Liver (tissue), 8 donors: ENCODE measurements at regions not wholly inside any gene's neighbourhood (a gene's known extent, or its start where the extent isn't known, plus 50 kb on each side); places are given as distances from the start of the nearest gene placed in this dataset.

Source experiments
- DNase-seq: peaks from one replicate; pipeline ENCODE4 v3.0.0-alpha.2; 2017; ENCODE audit warnings: low spot score
- H3K27ac ChIP-seq, 2 donors: one replicate each; pipeline ENCODE4 v1.7.0; 2013; ENCODE audit warnings: inconsistent platforms in 2 of 2, low read length in 2 of 2, control low read depth in 1 of 2, low read depth in 1 of 2, mild to moderate bottlenecking in 1 of 2
- H3K27me3 ChIP-seq, 4 donors: one replicate each; pipeline versions ENCODE4 v1.6.1 to v1.7.0; 2013; ENCODE audit warnings: low read length in 3 of 4, inconsistent platforms in 1 of 4, mild to moderate bottlenecking in 1 of 4, moderate library complexity in 1 of 4; ENCODE audit not compliant: control insufficient read depth in 4 of 4, insufficient read depth in 4 of 4
- H3K36me3 ChIP-seq, 4 donors: one replicate each; pipeline versions ENCODE4 v1.6.1 to v1.7.0; 2013; ENCODE audit warnings: low read length in 3 of 4, mild to moderate bottlenecking in 3 of 4, low read depth in 1 of 4, moderate library complexity in 1 of 4; ENCODE audit not compliant: control insufficient read depth in 4 of 4, insufficient read depth in 3 of 4
- H3K4me1 ChIP-seq, 4 donors: one replicate each; pipeline versions ENCODE4 v1.6.1 to v1.7.0; 2013; ENCODE audit warnings: low read length in 3 of 4, mild to moderate bottlenecking in 3 of 4, moderate library complexity in 1 of 4; ENCODE audit not compliant: control insufficient read depth in 4 of 4, insufficient read depth in 4 of 4
- H3K4me3 ChIP-seq, 3 donors: one replicate each; pipeline versions ENCODE4 v1.6.1 to v1.7.0; 2013; ENCODE audit warnings: low read length in 3 of 3, control low read depth in 1 of 3, low read depth in 1 of 3, mild to moderate bottlenecking in 1 of 3
- H3K9ac ChIP-seq, 2 donors: one replicate each; pipeline ENCODE4 v1.7.0; 2013; ENCODE audit warnings: low read length in 2 of 2, mild to moderate bottlenecking in 2 of 2, moderate library complexity in 2 of 2, control low read depth in 1 of 2, low read depth in 1 of 2
- H3K9me3 ChIP-seq, 4 donors: one replicate each; pipeline versions ENCODE4 v1.6.1 to v1.7.0; 2013; ENCODE audit warnings: low read length in 3 of 4; ENCODE audit not compliant: control insufficient read depth in 4 of 4
- EGR1 ChIP-seq, 2 donors: IDR thresholded peaks; 2 replicates each; pipeline ENCODE4 v1.6.1; 2016 to 2018; ENCODE audit warnings: antibody characterized with exemption in 2 of 2, low read depth in 2 of 2
- FOXA2 ChIP-seq: IDR thresholded peaks from 2 replicates; pipeline ENCODE4 v1.6.1; 2016; ENCODE audit warnings: antibody characterized with exemption
- GABPA ChIP-seq, 2 donors: IDR thresholded peaks in 1 of 2; conservative IDR thresholded peaks in 1 of 2; 2 replicates each; pipeline ENCODE4 v1.6.1; 2016; ENCODE audit warnings: antibody characterized with exemption in 2 of 2, mild to moderate bottlenecking in 1 of 2, moderate library complexity in 1 of 2
- HNF4A ChIP-seq, 2 donors: conservative IDR thresholded peaks; 2 replicates each; pipeline ENCODE4 v1.6.1; 2016; ENCODE audit warnings: antibody characterized with exemption in 2 of 2, mild to moderate bottlenecking in 2 of 2
- HNF4G ChIP-seq: IDR thresholded peaks from 2 replicates; pipeline ENCODE4 v1.6.1; 2016; ENCODE audit warnings: antibody characterized with exemption
- NR2F2 ChIP-seq: IDR thresholded peaks from 2 replicates; pipeline ENCODE4 v1.6.1; 2016; ENCODE audit warnings: antibody characterized with exemption
- RAD21 ChIP-seq, 2 donors: IDR thresholded peaks; 2 replicates each; pipeline ENCODE4 v1.6.1; 2016; ENCODE audit warnings: antibody characterized with exemption in 2 of 2, mild to moderate bottlenecking in 2 of 2
- REST ChIP-seq: IDR thresholded peaks from 2 replicates; pipeline ENCODE4 v1.6.1; 2016; ENCODE audit warnings: antibody characterized with exemption, mild to moderate bottlenecking
- SP1 ChIP-seq: IDR thresholded peaks from 2 replicates; pipeline ENCODE4 v1.6.1; 2018; ENCODE audit warnings: antibody characterized with exemption, mild to moderate bottlenecking
- YY1 ChIP-seq: IDR thresholded peaks from 2 replicates; pipeline ENCODE4 v1.6.1; 2016; ENCODE audit warnings: antibody characterized with exemption, mild to moderate bottlenecking
- ZBTB33 ChIP-seq: IDR thresholded peaks from 2 replicates; pipeline ENCODE4 v1.6.1; 2016; ENCODE audit warnings: antibody characterized with exemption
- WGBS: extraction: QIAGEN DNeasy Blood & Tissue Kit; methylation state at CpG from one replicate; pipeline ENCODE4 v1.1.7; 2013; 5-methylcytosine and 5-hydroxymethylcytosine counted together
- TF ChIP-seq, protein P1 (sequence below): IDR thresholded peaks from 2 replicates; pipeline ENCODE4 v1.6.1; 2016; ENCODE audit warnings: antibody characterized with exemption
- TF ChIP-seq, protein P2 (sequence below): fragments of 150-350 bp; IDR thresholded peaks from 2 replicates; pipeline ENCODE4 v1.5.1; 2017; ENCODE audit warnings: improper control_type of control experiment, low read depth, low read length; ENCODE audit not compliant: missing input control
- TF ChIP-seq, protein P3 (sequence below): IDR thresholded peaks from 2 replicates; pipeline ENCODE4 v1.6.1; 2016; ENCODE audit warnings: antibody characterized with exemption
- donor health status: healthy.
- donor health status: healthy.
- donor health status: healthy.
- donor health status: healthy.
- donor health status: healthy.

GRCh38 chr4:35872273-35872672, 372.0 kb downstream of the ARAP2 start (continued):
- no peak for TF ChIP-seq SP1
- no peak for TF ChIP-seq ZBTB33
- TF ChIP-seq EGR1 (IDR thresholded peaks at IDR 0.05; ENCODE audit: low read depth in 2 of 2), result no peak
- no peak for TF ChIP-seq YY1
- no peak for TF ChIP-seq GABPA (IDR thresholded peaks at IDR 0.05 in 1 of 2, conservative IDR thresholded peaks at IDR 0.05 in 1 of 2)

DNA sequence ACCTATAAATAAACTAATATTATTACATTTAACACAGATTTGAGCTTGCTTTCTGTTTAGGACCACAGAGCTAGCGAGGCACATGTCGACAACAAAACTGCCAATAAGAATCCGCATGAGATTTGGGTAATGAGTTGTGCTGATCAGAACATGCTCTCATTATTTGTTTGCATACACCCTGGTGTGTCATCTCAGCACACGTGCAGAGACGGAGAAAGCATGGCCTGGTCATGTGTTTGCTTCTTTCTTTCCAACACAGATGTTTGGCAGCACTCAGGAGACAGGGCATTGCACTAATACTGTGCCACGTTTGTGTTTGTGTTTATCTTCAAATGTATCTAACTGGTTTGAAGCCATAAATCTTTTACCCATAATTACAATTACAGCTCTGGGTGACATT, 364.8 kb downstream of the ARAP2 start:
- Histone ChIP-seq H3K27ac (no peak overlapping the region), H3K4me1 (no peaks in the 10 kb centered on the region), H3K4me3 (no peak overlapping the region), H3K9me3 (no peaks in the 10 kb centered on the region), H3K36me3 (no peaks in the 10 kb centered on the region), H3K9ac (no peak overlapping the region), H3K27me3 (peaks cover 0 to 2% (median 0%) of the 10 kb centered on the region in 4 donors)
- WGBS, result 70% methylated on average over 6 of the region's 6 CpGs
- no peak for TF ChIP-seq RAD21 (IDR thresholded peaks at IDR 0.05)
- no peak for TF ChIP-seq HNF4G
- TF ChIP-seq, protein P1, sequence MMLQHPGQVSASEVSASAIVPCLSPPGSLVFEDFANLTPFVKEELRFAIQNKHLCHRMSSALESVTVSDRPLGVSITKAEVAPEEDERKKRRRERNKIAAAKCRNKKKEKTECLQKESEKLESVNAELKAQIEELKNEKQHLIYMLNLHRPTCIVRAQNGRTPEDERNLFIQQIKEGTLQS, result no peak
- no peak for TF ChIP-seq EGR1 (IDR thresholded peaks at IDR 0.05; ENCODE audit: low read depth in 2 of 2)
- TF ChIP-seq, protein P2, sequence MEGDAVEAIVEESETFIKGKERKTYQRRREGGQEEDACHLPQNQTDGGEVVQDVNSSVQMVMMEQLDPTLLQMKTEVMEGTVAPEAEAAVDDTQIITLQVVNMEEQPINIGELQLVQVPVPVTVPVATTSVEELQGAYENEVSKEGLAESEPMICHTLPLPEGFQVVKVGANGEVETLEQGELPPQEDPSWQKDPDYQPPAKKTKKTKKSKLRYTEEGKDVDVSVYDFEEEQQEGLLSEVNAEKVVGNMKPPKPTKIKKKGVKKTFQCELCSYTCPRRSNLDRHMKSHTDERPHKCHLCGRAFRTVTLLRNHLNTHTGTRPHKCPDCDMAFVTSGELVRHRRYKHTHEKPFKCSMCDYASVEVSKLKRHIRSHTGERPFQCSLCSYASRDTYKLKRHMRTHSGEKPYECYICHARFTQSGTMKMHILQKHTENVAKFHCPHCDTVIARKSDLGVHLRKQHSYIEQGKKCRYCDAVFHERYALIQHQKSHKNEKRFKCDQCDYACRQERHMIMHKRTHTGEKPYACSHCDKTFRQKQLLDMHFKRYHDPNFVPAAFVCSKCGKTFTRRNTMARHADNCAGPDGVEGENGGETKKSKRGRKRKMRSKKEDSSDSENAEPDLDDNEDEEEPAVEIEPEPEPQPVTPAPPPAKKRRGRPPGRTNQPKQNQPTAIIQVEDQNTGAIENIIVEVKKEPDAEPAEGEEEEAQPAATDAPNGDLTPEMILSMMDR, result no peak
- no peak for TF ChIP-seq HNF4A (conservative IDR thresholded peaks at IDR 0.05)
- no peak for TF ChIP-seq NR2F2
- no peak for TF ChIP-seq YY1
- no peak for TF ChIP-seq REST
- TF ChIP-seq GABPA (IDR thresholded peaks at IDR 0.05 in 1 of 2, conservative IDR thresholded peaks at IDR 0.05 in 1 of 2), result no peak
- TF ChIP-seq FOXA2, result no peak
- no peak for DNase-seq

DNA sequence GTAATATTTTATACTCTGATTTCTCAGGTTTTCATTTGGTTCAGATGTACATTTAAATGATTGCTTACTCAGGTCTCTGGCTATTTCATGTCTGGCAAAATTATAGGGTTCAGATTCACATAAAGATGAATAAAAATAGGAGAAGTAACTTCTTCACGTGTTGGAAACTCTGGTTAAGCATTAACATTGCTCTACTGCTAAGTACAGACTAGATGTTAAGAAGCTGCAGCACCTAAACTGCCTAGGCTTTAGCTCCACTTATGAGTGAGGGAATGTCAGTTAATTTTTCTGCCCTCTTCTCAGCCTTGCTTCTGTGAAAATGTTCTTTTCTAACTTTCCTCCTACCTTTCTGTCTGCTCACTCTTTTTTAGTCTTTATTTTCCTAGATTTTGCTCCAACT, 361.2 kb downstream of the ARAP2 start:
- no peaks in the 10 kb centered on the region for H3K36me3 ChIP-seq
- DNase-seq, result no peak
- H3K4me3 ChIP-seq, result no peak overlapping the region
- 19% methylated on average over 1 of the region's 1 CpG for WGBS
- H3K27ac ChIP-seq, result no peak overlapping the region
- H3K9me3 ChIP-seq, result no peaks in the 10 kb centered on the region
- TF ChIP-seq, protein P3, sequence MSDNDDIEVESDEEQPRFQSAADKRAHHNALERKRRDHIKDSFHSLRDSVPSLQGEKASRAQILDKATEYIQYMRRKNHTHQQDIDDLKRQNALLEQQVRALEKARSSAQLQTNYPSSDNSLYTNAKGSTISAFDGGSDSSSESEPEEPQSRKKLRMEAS, result no peak
- TF ChIP-seq REST (no peak), SP1 (no peak), HNF4G (no peak)
- no peaks in the 10 kb centered on the region for H3K4me1 ChIP-seq
- no peak overlapping the region for H3K9ac ChIP-seq
- H3K27me3 ChIP-seq, result no peaks in the 10 kb centered on the region
